C1 segment of cervical spinal cord (tissue), 14 donors: ENCODE measurements at regions not wholly inside any gene's neighbourhood (a gene's known extent, or its start where the extent isn't known, plus 50 kb on each side); places are given as distances from the start of the nearest gene placed in this dataset.

Experiments used
- DNase-seq, 14 donors: peaks; one replicate each; lab custom pipeline; 2025; lab: John Stamatoyannopoulos, UW

DNA sequence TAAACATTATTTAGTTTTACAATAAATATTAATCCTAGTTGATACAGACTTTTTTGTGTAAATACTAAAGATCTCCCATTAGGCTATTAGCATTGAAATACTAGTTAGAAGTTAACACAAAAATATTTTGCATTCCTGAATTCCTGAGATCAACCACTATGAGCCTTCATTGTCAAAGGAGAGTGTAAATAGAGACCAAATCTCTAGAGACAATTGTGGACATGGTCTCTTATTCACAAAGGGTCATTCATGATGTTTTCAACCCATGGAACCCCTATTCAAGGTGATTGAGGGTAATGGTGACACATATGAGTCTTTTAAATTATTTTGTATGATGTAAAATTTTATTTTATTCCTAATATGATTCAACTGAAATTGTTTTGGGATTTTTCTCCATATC lies 1454.8 kb upstream of the LRRTM3 start:
- DNase-seq, result no peak

DNA sequence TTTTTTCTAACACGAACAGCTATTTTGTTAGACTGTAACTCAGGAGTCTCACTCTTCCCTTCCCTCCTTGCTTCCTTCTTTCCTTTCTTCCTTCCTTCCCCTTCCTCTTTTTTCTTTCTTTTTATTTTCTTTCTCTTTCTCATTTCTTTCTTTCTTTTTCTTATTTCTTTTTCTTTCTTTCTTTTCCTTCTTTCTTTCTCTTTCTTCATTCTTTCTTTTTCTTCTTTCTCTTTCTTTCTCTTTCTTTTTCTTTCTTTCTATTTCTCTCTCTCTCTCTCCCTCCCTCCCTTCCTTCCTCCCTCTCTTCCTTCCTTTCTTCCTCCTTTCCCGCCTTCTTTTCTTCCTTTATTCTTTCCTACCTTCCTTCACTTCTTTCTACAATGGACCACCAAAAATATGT lies 1443.0 kb upstream of the LRRTM3 start:
- no peak for DNase-seq

DNA sequence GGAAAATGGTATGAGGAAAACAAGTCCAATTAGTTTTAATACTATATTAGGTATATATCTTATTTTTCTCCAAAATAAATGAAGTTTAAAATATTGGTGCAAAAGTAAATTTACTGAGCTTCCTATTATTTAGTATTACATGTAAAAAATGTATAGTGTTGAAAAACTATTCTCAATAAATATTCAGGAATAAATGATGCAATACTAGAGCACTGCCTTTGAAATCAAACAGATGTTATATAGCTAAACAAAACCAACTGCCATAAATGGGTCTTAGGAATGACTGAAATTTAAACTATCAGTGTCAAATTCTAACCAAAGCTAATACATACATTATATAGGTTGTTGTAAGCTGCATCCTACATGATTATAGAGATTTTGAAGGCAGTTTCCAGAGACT lies 1434.0 kb upstream of the LRRTM3 start:
- DNase-seq, result no peak

DNA sequence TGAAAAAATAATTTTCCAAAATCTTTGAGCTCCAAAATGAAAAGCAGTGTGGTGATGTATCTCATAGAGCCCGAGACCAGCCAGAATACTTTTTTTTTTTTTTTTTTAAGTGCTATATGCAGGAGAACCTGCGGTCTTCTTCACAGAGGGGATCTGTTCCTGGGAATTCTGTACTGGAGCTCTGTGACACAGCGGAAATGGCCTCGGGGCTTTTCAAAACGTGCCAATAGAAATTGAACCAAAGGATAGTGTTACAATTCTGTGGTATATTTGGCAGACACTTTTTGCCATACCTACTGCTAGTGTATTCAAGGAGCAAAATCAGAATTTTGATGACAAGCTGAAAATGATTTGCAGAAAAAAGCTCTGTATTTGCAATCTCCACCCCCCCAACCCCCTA lies 1429.3 kb upstream of the LRRTM3 start:
- no peak for DNase-seq

DNA sequence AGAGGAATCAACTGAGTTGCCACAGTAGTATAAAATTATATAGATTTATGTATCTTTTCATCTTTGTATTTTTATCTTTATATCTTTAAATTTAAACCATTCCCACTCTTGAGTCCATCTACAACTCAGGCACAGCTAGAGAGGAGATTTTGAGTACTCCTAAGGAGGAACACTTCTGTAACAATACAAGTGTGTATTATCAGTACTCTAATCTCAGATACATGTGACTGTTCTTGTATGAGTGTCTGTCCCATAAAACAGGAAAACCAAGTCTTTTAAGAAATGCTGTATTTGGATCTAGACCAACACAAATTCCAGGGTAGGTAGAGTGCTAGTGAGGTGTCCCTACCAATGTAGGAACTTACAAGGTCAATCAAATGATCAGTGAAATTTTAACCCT lies 1428.0 kb upstream of the LRRTM3 start:
- no peak for DNase-seq

GRCh38 chr10:65500716-65501115 lies 1425.1 kb upstream of the LRRTM3 start:
- no peak for DNase-seq

GRCh38 chr10:65501259-65501658 lies 1424.6 kb upstream of the LRRTM3 start:
- no peak for DNase-seq

- DNase-seq, result no peak
Measured at GRCh38 chr10:65518379-65518778, 1407.5 kb upstream of the LRRTM3 start.

DNA sequence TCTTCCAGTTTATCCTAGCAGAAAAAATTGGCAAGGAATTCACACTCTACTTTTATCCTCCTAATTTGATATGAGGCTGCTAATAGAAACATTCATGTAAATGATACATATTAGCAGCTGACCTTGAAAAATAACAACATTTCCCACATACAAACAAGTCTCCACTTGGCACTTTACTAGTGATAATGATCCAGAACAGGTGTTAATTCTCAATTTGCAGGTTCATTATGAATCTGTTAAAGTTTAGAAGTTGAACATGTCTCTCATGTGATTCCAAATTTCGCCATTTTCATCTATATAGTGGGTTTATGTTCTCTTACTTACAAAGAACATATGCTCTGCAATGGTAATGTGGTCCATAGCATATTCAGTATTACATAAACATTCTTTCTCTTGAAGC lies 1396.8 kb upstream of the LRRTM3 start:
- no peak for DNase-seq

GRCh38 chr10:65531545-65531944 lies 1394.3 kb upstream of the LRRTM3 start:
- DNase-seq, result no peak

GRCh38 chr10:65534771-65535170 lies 1391.1 kb upstream of the LRRTM3 start:
- DNase-seq, result no peak

GRCh38 chr10:65544756-65545155 lies 1381.1 kb upstream of the LRRTM3 start:
- no peak for DNase-seq

GRCh38 chr10:65548001-65548400 lies 1377.8 kb upstream of the LRRTM3 start:
- no peak for DNase-seq

GRCh38 chr10:65550761-65551160 lies 1375.1 kb upstream of the LRRTM3 start:
- DNase-seq, result no peak

DNA sequence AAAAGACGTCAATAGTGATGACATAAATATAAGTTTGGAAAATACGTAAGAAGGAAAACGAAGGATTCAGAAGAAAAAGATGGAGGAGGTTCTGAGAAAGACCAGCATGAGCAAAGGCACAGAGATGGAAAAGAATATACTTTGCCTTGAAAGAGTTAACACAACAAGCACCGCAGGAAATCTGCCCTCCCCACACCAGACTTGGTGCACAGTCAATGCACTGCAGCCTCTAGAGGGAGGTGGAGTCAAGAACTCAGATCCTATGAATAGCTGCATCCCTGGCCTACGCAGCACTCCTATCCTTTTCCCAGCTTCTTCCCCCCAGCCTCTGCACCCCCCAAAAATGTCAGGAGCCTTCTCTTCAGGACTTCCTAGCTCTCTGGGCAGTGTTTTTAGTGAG lies 1370.6 kb upstream of the LRRTM3 start:
- no peak for DNase-seq

- no peak for DNase-seq
Measured at GRCh38 chr10:65556006-65556405, 1369.8 kb upstream of the LRRTM3 start.

DNA sequence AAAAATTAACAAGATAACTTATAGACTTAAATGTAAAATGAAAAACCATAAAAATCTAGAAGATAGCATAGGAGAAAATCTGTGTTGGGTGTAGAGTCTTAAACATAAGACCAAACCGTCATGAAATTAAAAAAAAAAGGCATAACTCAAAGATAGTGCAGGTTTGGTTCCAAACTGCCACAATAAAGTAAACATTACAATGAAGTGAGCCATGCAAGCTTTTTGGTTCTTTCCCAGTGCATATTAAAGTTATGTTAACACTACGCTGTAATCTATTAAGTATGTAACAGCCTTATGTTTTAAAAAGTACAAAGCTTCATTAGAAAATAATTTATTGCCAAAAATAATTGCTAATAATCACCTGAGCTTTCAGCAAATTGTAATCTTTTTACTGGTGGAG lies 1366.5 kb upstream of the LRRTM3 start:
- no peak for DNase-seq

- no peak for DNase-seq
Measured at GRCh38 chr10:65565246-65565645, 1360.6 kb upstream of the LRRTM3 start.

- no peak for DNase-seq
Measured at GRCh38 chr10:65566906-65567305, 1358.9 kb upstream of the LRRTM3 start.

DNA sequence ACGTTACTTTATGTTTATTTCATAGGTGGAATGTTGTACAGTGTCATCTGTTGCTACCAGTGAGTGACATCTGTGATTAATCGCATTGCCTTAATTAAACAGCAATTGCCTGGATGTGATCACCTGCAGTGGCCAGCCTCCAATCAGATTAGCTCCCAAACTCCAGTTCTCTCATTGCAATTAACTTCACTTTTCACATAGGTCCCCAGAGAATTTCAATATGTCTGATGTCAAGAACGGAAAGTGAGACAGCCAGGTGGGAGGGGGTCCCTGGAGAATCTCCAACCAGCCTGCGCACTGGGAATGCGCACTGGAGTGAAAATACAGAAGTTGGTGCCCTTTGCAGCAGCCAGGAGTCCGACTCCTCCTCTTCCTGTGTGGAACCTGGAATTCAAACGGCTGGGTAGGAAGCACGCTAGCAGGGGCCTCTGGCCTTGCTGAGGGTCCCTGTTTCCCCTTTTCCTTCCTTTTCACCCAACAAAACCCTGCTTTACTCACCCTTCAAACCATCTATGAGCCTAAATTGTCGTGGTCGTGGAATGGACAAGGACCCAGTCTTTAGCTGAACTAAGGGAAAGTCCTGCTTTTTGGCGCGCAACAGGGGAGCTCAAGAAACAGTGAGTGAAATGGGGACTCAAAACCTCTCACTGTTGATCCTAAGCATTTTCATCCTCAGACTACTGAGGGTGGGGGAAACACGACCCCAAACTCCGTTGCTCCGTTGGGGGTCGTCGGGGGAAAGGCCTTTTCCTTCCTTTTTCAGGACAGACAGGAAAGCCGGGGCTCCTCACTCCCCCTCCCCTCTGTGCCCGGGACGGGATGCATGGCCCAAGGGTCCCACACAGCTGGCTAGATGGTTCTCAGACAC lies 1355.5 kb upstream of the LRRTM3 start:
- DNase-seq, result peak in 4 of 14 donors; percentile 4 to 16 (median 10)

GRCh38 chr10:65571011-65571570 lies 1354.7 kb upstream of the LRRTM3 start:
- no peak for DNase-seq

DNA sequence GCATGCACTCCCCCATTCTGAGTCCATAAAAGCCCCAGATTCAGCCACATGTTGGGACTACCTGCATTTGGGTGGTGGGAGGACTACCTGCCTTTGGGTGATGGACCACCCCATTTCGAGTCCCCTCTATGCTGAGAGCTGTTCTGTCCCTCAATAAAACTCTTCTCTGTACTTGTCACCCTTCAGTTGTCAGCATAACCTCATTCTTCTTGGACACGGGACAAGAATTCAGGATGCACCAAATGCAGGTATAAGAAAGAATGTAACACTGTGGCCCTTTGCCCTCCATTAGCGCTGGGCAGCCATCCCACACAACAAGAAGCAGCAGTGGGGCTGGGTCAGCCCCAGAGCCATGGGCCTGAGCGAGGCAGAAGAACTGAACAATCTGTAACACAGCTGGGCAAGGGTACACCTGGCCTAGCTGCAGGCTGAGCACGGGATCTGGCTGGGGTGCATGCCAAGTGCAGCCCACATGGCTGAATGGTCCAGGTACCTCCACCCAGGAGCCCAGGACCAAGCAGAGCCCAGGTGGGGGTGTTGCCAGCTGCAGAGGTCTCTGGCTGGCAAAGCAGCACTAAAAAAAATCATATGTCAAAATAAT lies 1344.3 kb upstream of the LRRTM3 start:
- DNase-seq, result no peak
